ENCODE measurements at regions not wholly inside any gene's neighbourhood (a gene's known extent, or its start where the extent isn't known, plus 50 kb on each side); places are given as distances from the start of the nearest gene placed in this dataset.
"Not testable (repeated sequence)": the region's sequence is repeated elsewhere in the genome, so short reads cannot be mapped to it uniquely, and the experiment has no call there.

DNA sequence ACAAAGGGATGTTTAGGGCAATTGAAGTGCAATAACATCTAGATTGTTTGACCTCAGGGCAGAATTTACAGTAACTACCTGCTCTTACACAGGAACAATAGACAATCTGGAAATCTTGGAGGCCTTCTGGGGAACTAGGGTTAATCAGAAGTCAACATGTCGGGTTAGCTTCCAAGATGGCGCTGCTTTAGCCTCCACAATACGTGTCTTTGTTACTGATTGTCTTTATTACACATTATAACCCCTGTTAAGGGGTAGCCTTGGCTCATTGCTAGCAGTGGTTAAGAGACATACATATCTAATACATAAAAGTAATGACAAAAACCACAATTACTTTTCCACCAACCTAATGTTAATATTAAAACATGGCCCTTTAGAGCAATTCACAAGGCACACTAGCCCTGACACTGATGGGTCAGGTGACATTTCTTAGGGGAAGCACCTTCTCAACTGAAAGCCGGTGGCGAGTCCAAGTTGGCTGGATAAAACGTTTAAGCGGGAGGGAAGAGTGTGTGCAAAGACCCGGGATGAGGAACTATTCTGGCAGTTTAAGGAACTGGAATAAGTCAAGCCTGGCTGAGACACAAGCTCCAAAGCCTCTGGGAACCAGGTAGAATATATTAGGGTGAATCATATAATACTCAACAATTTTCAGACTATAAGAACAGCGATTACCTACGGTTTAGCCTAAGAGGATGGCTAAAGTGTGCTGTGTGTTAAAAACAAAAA is 236.9 kb downstream of the BCAS1 start:
- no peak for DNase-seq

- no peak for DNase-seq
Observed at GRCh38 chr20:53832499-53832898, 237.9 kb downstream of the BCAS1 start.

- no peak for DNase-seq
Observed at GRCh38 chr20:53831812-53832211, 238.2 kb upstream of the ZNF217 start.

DNA sequence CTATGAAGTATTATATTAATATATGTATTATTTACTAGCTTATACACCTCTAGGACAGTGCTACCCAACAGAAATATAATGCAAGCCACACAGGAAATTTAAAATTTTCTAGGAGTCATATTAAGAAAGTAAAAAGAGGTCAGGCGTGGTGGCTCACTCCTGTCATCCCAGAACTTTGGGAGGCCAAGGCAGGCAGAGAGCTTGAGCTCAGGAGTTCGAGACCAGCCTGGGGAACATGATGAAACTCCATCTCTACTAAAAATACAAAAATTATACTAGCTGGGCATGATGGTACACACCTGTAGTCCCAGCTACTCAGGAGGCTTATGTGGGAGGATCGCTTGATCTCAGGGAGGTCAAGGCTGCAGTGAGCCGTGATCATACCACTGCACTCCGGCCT is 237.6 kb upstream of the ZNF217 start:
- no peak for DNase-seq

- DNase-seq, result no peak
Observed at GRCh38 chr20:53829724-53830521, 236.3 kb upstream of the ZNF217 start.

DNA sequence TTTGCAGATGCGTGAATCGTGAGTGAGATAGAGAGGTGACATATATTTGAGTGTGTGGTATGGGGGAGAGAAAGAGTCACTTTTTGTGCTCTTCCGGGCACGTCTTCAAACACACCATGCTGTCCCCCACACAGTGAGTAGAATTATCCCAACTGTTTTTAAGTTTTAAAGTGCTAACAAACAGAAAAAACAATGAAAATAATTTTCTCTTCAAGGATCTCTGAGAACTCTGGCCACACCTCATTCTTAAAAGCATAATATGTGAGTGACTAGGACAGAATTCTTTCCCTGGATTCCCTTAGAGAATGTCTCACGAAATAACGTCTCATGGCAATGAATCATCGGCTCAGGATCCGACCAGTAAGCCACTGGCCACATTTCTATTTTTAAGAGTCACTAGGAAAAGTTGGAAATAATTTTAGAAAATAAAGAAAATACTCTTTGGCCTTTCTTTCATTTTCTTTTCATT is 235.7 kb upstream of the ZNF217 start:
- peak; percentile 40 for DNase-seq

DNA sequence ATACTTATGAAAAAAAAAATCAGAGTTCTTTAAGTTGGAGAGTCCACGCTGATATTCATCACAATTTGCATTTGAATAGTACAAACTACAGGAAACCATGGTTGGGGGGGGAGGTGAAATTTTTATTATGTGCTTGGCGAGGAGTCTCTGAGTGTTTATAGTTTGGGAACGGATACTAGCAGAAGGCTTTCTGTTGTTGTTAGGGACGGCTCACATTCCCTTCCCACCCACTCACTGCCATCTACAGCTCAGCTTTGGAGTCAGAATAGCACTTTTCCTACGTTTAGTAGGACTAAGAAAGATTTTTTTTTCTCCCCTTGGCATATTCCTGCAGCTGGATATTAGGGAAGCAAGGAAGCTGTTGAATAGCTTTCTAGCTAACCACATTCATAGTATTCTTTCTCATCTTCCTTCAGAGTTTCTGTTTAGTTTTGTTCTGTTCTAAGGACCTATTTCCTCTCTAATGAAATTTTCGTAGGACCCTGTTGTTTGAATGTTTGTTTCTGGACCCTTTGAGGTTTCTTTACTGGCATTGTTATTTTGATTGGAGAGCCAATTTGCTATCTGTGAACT is 235.1 kb upstream of the ZNF217 start:
- DNase-seq, result peak; percentile 32

DNA sequence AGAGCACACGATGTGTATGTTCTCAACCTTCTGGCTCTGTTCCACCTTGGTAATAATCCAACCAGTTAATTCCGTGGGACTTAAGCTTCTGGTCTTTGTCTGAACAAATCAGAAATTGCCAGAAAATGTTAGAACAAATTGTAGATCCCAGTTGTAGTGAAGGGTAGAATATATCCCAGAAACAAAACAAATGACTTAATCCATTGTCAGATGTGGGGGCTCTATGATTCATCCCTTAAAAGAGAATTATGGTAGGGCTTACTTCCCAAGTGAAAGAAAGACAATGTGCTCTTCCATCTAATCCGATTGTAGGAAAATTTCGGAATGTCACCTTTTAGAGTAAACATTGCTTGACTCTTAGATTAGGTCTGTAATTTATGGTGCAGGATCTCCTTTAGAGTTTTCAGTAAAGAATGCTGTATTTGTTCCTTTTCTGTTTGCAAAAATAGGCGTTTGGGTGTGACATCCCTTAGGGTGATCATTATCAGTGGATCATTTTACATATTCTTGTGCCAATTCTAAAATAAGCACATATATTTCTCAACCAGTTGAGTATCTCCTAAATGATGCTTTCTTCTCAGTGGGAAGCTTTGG is 234.5 kb upstream of the ZNF217 start:
- DNase-seq, result no peak

DNA sequence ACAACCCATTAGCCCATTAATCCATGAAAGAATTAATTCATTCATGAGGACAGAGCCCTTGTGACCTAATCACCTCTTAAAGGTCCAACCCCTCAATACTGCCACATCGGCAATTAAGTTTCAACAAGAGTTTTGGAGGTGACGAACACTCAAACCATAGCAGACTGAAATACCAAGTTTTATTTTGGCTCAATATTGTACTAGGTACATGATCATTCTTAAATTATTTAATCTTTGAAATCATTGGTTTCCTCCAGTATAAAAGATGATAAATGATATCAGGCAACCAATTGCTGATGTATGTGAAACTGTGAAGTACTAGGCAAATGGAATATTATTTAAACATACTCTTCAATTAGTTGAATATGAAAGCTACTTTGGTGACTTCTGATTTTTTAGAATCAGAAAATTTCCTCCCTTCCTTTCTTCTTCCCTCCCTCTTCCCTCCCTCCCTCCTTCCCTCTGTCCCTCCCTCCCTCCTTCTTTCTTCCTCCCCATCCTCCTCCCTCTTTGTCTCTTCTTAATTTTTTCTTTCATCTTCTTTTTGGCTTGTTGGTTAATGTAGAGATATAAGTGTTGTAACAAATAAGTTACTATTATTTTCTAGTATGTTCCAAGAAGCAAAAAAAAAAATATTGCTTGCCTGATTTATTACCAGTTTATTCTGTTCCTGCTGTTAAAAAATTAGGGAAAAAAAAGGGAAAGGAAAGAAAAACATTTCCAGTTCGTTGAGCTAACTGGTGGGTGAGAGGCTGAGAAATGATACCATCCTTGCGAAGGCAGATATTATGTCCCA is 233.9 kb upstream of the ZNF217 start:
- no peak for DNase-seq

GRCh38 chr20:53826597-53827291 is 233.1 kb upstream of the ZNF217 start:
- DNase-seq, result peak; percentile 49

GRCh38 chr20:53826090-53826489 is 232.5 kb upstream of the ZNF217 start:
- DNase-seq, result peak; percentile 42

DNA sequence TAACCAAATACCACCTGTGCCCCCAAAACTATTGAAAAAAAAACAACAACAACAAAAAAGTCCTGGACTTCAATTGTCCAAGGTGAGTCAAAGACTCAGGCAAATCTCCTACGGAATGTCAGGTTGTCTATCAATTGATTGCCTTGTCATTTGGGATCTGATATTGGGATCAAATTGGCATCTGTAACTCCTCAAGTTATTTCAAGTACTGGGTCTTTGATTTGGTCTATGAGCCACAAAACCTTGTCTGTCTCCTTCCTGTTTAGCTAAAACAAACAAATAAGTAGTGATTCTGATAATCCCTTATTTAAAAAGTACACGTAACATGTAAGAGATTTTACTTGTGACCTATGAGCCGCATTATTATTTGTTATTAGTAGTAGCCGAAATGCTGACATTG is 231.6 kb upstream of the ZNF217 start:
- no peak for DNase-seq

- no peak for DNase-seq
Observed at GRCh38 chr20:53824779-53825178, 231.1 kb upstream of the ZNF217 start.

GRCh38 chr20:53823121-53823764 is 229.6 kb upstream of the ZNF217 start:
- no peak for DNase-seq

- DNase-seq, result no peak
Observed at GRCh38 chr20:53822534-53822933, 228.9 kb upstream of the ZNF217 start.

- peak; percentile 44 for DNase-seq
Observed at GRCh38 chr20:53819973-53820451, 226.4 kb upstream of the ZNF217 start.

- no peak for DNase-seq
Observed at GRCh38 chr20:53818457-53819177, 225.0 kb upstream of the ZNF217 start.

DNA sequence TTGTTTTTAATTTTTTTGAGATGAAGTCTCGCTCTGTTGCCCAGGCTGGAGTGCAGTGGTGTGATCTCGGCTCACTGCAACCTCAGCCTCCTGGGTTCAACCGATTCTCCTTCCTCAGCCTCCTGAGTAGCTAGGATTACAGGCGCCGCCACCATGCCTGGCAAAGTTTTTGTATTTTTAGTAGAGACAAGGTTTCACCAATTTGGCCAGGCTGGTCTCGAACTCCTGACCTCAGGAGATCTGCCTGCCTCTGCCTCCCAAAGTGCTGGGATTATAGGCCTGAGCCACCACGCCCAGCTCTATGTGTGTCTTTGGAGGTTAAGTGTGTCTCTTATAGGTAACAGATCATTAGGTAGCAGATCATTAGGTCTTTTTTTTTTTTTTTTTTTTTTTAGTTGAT is 223.9 kb upstream of the ZNF217 start:
- DNase-seq, result not testable (repeated sequence)

DNA sequence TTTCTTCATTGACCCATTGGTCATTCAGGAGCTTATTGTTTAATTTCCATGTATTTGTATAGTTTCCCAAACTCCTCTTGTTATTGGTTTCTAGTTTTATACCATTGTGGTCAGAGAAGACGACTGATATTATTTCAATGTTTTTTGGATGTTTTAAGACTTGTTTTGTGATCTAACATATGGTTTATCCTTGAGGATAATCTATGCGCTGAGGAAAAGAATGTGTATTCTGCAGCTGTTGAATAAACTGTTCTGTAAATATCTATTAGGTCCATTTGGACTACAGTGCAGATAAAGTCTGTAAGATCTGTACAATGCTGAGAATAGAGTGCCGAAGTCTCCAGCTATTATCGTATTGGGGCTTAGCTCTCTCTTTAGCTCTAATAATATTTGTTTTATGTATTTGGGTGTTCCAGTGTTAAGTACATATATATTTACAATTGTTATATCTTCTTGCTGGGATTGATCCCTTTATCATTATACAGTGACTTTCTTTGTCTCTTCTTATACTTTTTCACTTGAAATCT is 223.3 kb upstream of the ZNF217 start:
- DNase-seq, result no peak

DNA sequence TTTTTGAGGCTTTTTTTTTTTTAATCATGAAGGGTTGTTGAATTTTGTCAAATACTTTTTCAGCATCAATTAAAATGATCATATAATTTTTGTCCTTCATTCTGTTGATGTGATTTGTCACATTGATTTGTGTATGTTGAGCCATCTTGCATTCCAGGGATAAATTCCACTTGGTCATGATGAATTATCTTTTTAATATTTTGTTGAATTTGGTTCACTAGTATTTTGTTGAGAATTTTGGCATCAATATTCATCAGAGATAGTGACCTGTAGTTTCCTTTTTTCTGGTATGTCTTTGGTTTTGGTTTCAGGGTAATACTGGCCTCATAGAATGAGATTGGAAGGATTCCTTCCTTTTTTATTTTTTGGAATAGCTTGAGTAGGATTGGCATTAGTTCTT is 221.9 kb upstream of the ZNF217 start:
- no peak for DNase-seq

All from activated CD8-positive, alpha-beta memory T cell treated with anti-CD3 and anti-CD28 coated beads, Interleukin-2, amount 50 U/mL, for 48 hours (primary cell).